H54 (cell line): ENCODE measurements at regions not wholly inside any gene's neighbourhood (a gene's known extent, or its start where the extent isn't known, plus 50 kb on each side); places are given as distances from the start of the nearest gene placed in this dataset.

Experiments used
- DNase-seq: peaks from one replicate; pipeline ENCODE4 v3.0.0; 2011; ENCODE audit warnings: low spot score, mixed read lengths; ENCODE audit not compliant: insufficient read length
- FAIRE-seq: peaks from 3 replicates; lab custom pipeline; 2011; peaks lifted over from hg19 to GRCh38; lab: Jason Lieb, UNC
- POLR2A ChIP-seq: IDR thresholded peaks from 2 replicates; pipeline ENCODE4 v1.6.1; 2011; ENCODE audit warnings: low read depth, mild to moderate bottlenecking, low read length

- FAIRE-seq (no peak), DNase-seq (no peak)
- no peak for TF ChIP-seq POLR2A
Measured at GRCh38 chr3:193974191-193974652, 161.7 kb upstream of the HES1 start.

- DNase-seq, result no peak
- TF ChIP-seq POLR2A, result no peak
- no peak for FAIRE-seq
Measured at GRCh38 chr3:193974671-193975535, 161.0 kb upstream of the HES1 start.

- DNase-seq, result no peak
- no peak for FAIRE-seq
- no peak for TF ChIP-seq POLR2A
Measured at GRCh38 chr3:193977622-193978021, 158.3 kb upstream of the HES1 start.

GRCh38 chr3:193978030-193978429, 157.9 kb upstream of the HES1 start:
- DNase-seq (no peak), FAIRE-seq (no peak)
- TF ChIP-seq POLR2A, result no peak

- no peak for FAIRE-seq
- TF ChIP-seq POLR2A, result no peak
- DNase-seq, result no peak
Measured at GRCh38 chr3:193978486-193978885, 157.5 kb upstream of the HES1 start.

- no peak for FAIRE-seq
- no peak for DNase-seq
- no peak for TF ChIP-seq POLR2A
Measured at GRCh38 chr3:193980326-193980725, 155.6 kb upstream of the HES1 start.

- no peak for TF ChIP-seq POLR2A
- FAIRE-seq (no peak), DNase-seq (no peak)
Measured at GRCh38 chr3:193980905-193981304, 155.0 kb upstream of the HES1 start.

GRCh38 chr3:193981504-193981903, 154.4 kb upstream of the HES1 start:
- no peak for DNase-seq
- TF ChIP-seq POLR2A, result no peak
- no peak for FAIRE-seq

GRCh38 chr3:193982258-193982659, 153.7 kb upstream of the HES1 start:
- TF ChIP-seq POLR2A, result no peak
- no peak for FAIRE-seq
- no peak for DNase-seq

GRCh38 chr3:193983846-193984818, 151.8 kb upstream of the HES1 start:
- FAIRE-seq (no peak), DNase-seq (no peak)
- TF ChIP-seq POLR2A, result no peak

GRCh38 chr3:193984876-193985275, 151.1 kb upstream of the HES1 start:
- DNase-seq (no peak), FAIRE-seq (no peak)
- TF ChIP-seq POLR2A, result no peak

- DNase-seq (no peak), FAIRE-seq (no peak)
- TF ChIP-seq POLR2A, result no peak
Measured at GRCh38 chr3:193987186-193987585, 148.8 kb upstream of the HES1 start.

GRCh38 chr3:193989186-193989585, 146.8 kb upstream of the HES1 start:
- TF ChIP-seq POLR2A, result no peak
- FAIRE-seq (no peak), DNase-seq (no peak)
